ENCODE measurements at regions not wholly inside any gene's neighbourhood (a gene's known extent, or its start where the extent isn't known, plus 50 kb on each side); places are given as distances from the start of the nearest gene placed in this dataset.

DNA sequence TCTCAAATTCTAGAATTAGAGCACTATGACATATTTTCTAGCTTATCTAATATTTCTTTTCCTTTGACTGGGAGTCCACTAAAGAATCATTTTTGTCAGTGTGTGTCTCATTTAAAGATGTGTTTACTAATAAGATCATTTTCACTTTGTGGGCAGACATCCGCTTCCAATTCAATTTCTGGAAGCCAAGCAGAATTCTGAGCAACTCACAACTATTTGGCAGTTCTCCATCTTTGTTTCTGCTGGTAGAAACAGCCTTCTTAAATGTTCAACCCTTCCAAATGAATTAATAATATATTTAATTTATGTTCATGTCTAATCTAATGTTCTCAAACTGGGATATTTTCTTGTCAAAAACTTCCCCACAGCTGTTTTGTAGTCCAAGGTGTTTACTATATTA, 411.8 kb downstream of the KCTD12 start:
- TF ChIP-seq, protein P1, sequence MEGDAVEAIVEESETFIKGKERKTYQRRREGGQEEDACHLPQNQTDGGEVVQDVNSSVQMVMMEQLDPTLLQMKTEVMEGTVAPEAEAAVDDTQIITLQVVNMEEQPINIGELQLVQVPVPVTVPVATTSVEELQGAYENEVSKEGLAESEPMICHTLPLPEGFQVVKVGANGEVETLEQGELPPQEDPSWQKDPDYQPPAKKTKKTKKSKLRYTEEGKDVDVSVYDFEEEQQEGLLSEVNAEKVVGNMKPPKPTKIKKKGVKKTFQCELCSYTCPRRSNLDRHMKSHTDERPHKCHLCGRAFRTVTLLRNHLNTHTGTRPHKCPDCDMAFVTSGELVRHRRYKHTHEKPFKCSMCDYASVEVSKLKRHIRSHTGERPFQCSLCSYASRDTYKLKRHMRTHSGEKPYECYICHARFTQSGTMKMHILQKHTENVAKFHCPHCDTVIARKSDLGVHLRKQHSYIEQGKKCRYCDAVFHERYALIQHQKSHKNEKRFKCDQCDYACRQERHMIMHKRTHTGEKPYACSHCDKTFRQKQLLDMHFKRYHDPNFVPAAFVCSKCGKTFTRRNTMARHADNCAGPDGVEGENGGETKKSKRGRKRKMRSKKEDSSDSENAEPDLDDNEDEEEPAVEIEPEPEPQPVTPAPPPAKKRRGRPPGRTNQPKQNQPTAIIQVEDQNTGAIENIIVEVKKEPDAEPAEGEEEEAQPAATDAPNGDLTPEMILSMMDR (IDR thresholded peaks at IDR 0.05; ENCODE audit: low read depth, low read length), result no peak
- TF ChIP-seq POLR2A (IDR thresholded peaks at IDR 0.05; ENCODE audit: extremely low read depth, insufficient read length) (no peak), MYC (IDR thresholded peaks at IDR 0.05; ENCODE audit: low read depth, low read length) (no peak)
- TF ChIP-seq, protein P2, sequence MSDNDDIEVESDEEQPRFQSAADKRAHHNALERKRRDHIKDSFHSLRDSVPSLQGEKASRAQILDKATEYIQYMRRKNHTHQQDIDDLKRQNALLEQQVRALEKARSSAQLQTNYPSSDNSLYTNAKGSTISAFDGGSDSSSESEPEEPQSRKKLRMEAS (IDR thresholded peaks at IDR 0.05; ENCODE audit: low read depth, low read length), result no peak
- DNase-seq (ENCODE audit: low read depth), result no peak
- H3K4me3 ChIP-seq (ENCODE audit: low read depth, low read length), result no peak overlapping the region

DNA sequence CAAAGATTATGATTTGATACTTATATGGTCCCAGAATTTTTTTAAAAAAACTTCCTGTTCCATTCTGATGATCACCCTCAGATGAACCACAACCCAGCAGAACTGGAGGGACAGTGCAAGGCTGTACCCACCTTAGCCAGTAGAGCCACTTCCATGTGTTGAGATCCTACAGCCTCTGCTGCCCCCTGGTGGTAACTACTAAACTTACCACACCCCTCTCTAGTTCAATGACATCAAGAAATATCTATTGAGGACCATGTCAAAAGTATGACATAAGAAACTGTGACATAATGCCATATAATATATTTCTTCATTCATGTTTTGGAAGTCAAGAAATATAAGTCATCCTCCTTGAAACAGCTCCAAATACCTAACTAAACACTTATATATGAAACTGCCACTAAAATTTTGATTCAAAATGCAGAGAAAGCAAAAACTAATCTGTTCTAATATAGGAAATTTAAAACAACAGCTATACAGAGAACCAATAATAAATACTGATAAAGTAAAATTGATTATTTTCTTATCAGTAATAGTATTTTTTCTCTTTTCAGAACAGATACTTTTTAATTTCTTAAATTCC, 412.6 kb downstream of the KCTD12 start:
- TF ChIP-seq POLR2A (IDR thresholded peaks at IDR 0.05; ENCODE audit: extremely low read depth, insufficient read length) (no peak), MYC (IDR thresholded peaks at IDR 0.05; ENCODE audit: low read depth, low read length) (0 out of 2 replicates have a peak, but pooled peaks have one; percentile 40)
- TF ChIP-seq, protein P2 (IDR thresholded peaks at IDR 0.05; ENCODE audit: low read depth, low read length), result peak; percentile 55; the same call in 1 of the 2 replicates
- TF ChIP-seq, protein P1 (IDR thresholded peaks at IDR 0.05; ENCODE audit: low read depth, low read length), result peak; percentile 67
- H3K4me3 ChIP-seq (ENCODE audit: low read depth, low read length), result no peak overlapping the region
- peak; percentile 82 for DNase-seq (ENCODE audit: low read depth)

DNA sequence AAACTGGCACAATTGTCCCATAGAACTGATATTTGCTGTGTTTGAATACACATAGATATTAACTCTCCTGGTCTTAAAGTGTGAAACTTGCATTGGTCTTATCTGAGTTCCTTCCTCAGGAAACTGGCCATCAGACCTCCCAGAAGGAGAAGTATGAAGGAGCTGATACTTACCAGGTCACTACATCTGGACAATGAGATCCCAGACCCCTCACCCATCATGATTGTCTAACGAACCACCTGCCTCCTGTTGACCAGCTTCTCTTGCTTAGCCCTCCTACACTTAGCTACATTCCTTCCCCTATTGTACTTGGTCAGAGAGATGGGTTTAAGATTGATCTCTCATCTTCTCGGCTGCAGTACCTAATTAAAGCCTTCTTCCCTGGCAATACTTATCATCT, 413.3 kb downstream of the KCTD12 start:
- DNase-seq (ENCODE audit: low read depth), result no peak
- TF ChIP-seq, protein P1 (IDR thresholded peaks at IDR 0.05; ENCODE audit: low read depth, low read length), result no peak
- TF ChIP-seq, protein P2 (IDR thresholded peaks at IDR 0.05; ENCODE audit: low read depth, low read length), result no peak
- TF ChIP-seq MYC (IDR thresholded peaks at IDR 0.05; ENCODE audit: low read depth, low read length) (no peak), POLR2A (IDR thresholded peaks at IDR 0.05; ENCODE audit: extremely low read depth, insufficient read length) (no peak)
- no peak overlapping the region for H3K4me3 ChIP-seq (ENCODE audit: low read depth, low read length)

DNA sequence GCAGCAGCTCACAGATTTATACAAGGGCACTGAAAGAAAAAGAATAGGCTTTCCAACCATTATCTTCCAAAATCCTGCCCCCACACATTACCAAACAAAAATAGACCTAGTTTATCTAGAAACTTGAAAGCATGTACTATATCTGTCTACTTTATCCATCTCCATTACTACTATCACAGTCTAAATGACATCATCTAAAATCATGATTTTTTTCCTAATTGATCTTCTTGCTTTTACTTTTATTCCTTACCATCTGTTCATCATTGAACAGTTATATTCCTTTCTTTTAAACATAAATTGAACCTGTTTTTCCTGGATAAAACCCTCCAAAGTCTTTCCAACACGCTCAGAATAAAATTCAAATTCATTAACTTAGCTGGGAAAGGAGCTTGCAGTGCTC, 414.7 kb downstream of the KCTD12 start:
- no peak overlapping the region for H3K4me3 ChIP-seq (ENCODE audit: low read depth, low read length)
- DNase-seq (ENCODE audit: low read depth), result no peak
- TF ChIP-seq MYC (IDR thresholded peaks at IDR 0.05; ENCODE audit: low read depth, low read length) (no peak), POLR2A (IDR thresholded peaks at IDR 0.05; ENCODE audit: extremely low read depth, insufficient read length) (no peak)
- TF ChIP-seq, protein P2 (IDR thresholded peaks at IDR 0.05; ENCODE audit: low read depth, low read length), result no peak
- TF ChIP-seq, protein P1 (IDR thresholded peaks at IDR 0.05; ENCODE audit: low read depth, low read length), result no peak

DNA sequence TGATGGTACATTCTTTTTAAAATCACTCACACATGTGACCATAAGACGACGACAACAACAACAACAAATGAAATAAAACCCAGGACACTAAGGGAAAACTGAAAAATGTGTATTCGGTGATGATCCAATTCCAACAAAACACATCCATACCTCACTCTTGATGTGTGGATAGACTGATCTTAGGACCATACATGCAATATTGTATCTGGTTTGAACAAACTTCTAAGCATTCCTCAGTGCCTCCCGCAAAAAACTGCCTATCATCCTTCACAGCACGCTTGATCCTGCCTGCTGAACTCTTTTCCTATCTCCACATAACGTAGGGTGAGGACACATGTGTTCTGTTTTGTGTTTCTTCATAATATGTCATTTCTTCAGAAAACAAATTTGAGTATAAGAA, 415.2 kb downstream of the KCTD12 start:
- TF ChIP-seq POLR2A (IDR thresholded peaks at IDR 0.05; ENCODE audit: extremely low read depth, insufficient read length) (no peak), MYC (IDR thresholded peaks at IDR 0.05; ENCODE audit: low read depth, low read length) (no peak)
- TF ChIP-seq, protein P2 (IDR thresholded peaks at IDR 0.05; ENCODE audit: low read depth, low read length), result no peak
- TF ChIP-seq, protein P1 (IDR thresholded peaks at IDR 0.05; ENCODE audit: low read depth, low read length), result no peak
- no peak for DNase-seq (ENCODE audit: low read depth)

More for the DNA sequence above, 415.2 kb downstream of the KCTD12 start:
- no peak overlapping the region for H3K4me3 ChIP-seq (ENCODE audit: low read depth, low read length)
